Peyer's patch (tissue), 4 donors: ENCODE measurements at regions not wholly inside any gene's neighbourhood (a gene's known extent, or its start where the extent isn't known, plus 50 kb on each side); places are given as distances from the start of the nearest gene placed in this dataset.

ENCODE experiments used
- POLR2A ChIP-seq, 2 donors: fragments of 450-650 bp; IDR thresholded peaks; one replicate each; pipeline ENCODE4 v1.5.1; 2017; ENCODE audit warnings: antibody characterized with exemption in 2 of 2, mild to moderate bottlenecking in 2 of 2, moderate library complexity in 2 of 2
- TF ChIP-seq, protein P1 (sequence below), 6 experiments: fragments of 450-650 bp in 4 of 6; fragments of 200-600 bp in 2 of 6; sonication (generic) in 1 of 6; IDR thresholded peaks; one replicate each; pipeline ENCODE4 v1.5.1; 2017 to 2019; ENCODE audit warnings: antibody characterized with exemption in 6 of 6, mild to moderate bottlenecking in 3 of 6, moderate library complexity in 1 of 6

DNA sequence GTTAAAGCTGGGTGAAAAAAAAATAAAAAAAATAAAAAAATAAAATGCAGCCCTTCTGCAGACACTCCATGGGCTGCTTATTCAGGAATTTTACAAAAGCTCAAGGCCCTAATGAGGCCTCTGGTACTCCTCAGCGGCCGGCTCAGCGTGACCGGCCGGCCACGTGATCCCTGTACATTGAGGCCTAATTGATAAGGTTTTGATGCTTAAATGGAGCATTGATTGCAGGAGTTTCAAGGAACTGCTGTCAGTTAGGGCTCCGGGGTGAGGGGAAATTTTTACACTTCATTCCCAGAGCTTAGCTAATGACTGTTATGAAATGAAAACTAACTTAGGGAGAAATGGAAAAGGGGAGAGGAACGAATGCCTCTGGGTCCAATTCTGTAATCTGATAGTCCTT, 368.8 kb upstream of the KIRREL3 start:
- TF ChIP-seq, protein P1, sequence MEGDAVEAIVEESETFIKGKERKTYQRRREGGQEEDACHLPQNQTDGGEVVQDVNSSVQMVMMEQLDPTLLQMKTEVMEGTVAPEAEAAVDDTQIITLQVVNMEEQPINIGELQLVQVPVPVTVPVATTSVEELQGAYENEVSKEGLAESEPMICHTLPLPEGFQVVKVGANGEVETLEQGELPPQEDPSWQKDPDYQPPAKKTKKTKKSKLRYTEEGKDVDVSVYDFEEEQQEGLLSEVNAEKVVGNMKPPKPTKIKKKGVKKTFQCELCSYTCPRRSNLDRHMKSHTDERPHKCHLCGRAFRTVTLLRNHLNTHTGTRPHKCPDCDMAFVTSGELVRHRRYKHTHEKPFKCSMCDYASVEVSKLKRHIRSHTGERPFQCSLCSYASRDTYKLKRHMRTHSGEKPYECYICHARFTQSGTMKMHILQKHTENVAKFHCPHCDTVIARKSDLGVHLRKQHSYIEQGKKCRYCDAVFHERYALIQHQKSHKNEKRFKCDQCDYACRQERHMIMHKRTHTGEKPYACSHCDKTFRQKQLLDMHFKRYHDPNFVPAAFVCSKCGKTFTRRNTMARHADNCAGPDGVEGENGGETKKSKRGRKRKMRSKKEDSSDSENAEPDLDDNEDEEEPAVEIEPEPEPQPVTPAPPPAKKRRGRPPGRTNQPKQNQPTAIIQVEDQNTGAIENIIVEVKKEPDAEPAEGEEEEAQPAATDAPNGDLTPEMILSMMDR (IDR thresholded peaks at IDR 0.05) = no peak
- no peak for TF ChIP-seq POLR2A (IDR thresholded peaks at IDR 0.05)
